HG02840 (cell line): ENCODE measurements at regions not wholly inside any gene's neighbourhood (a gene's known extent, or its start where the extent isn't known, plus 50 kb on each side); places are given as distances from the start of the nearest gene placed in this dataset.
"Not testable (repeated sequence)": the region's sequence is repeated elsewhere in the genome, so short reads cannot be mapped to it uniquely, and the experiment has no call there.

Experiments
- ATAC-seq: cut with Tn5 transposase; IDR thresholded peaks from one replicate; pipeline ENCODE4 v1.9.1; 2021; ENCODE audit warnings: mild to moderate bottlenecking, moderate library complexity, moderate number of reproducible peaks; ENCODE audit not compliant: unreplicated experiment, low FRiP score

DNA sequence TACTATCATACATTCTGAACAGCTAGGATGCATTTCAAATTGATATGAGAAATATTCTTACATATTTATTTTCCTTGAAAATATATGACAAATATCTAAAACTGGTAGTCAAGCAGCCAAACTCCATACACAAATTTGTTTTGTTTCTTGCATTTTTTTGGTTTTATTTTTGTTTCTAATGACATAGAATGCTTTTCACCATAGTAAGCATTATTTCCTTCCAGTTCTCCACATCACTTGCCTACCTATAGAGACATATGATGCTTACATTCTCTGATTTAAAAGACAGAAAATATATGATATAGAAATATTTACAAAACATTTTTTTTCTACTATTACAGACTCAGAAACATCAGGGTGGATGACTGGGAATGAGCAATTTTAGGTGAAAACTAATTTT lies 726.4 kb upstream of the ADGRL4 start:
- no peak for ATAC-seq

- no peak for ATAC-seq
Measured at GRCh38 chr1:79726911-79727310, 720.4 kb upstream of the ADGRL4 start.

GRCh38 chr1:79726321-79726720 lies 719.8 kb upstream of the ADGRL4 start:
- no peak for ATAC-seq

- no peak for ATAC-seq
Measured at GRCh38 chr1:79716447-79716846, 709.9 kb upstream of the ADGRL4 start.

- ATAC-seq: no peak
Measured at GRCh38 chr1:79714664-79715063, 708.1 kb upstream of the ADGRL4 start.

DNA sequence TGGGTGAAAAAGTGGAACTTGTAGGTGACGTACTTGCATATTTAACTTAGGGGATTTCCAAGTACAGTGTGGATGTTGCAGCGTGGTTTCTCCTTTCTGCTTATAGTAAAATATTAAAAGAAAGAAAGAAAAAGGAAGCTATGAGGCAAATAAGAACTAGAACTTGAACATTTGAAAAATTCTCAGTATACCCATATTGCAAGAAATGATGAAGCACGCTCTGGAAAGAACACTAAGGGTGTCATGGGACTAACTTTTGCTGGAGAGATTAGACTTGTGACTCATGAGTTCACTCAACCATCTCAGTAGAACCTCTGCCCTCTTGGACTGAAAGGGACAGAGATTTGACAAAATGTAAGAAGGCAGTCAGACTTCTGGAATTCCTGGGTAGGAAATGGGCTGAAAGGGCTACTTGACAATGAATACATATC lies 704.5 kb upstream of the ADGRL4 start:
- peak; percentile 95 for ATAC-seq

DNA sequence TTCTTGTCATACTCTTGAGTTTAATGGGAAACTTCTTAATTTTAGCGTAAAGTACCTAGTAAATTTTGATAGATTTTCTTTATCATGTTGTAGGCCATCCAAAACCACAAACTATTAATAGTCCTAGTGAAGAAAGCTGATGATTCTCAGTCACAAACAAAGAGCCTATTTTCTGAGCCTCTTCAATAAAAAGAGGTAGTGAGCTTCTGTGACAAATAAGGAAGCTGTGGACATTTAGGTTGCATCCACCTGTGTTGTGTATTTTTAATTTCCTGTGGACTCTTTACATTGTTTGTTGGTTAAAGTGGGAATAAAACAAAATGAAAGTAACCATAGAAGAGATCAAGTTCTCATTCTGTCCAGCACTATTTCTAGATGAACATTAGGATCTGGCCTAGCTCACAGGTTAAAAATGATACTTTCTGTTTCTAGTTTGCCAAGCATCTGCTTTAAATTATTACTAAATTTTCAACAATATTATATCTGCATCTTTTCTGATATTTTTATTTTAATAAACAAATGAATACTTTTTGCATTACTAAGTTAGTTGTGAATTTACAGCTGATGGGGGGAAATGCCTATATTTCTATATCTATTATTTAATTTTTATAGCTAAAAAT lies 702.2 kb upstream of the ADGRL4 start:
- no peak for ATAC-seq

GRCh38 chr1:79705218-79705617 lies 698.7 kb upstream of the ADGRL4 start:
- ATAC-seq: no peak

GRCh38 chr1:79704067-79704466 lies 697.5 kb upstream of the ADGRL4 start:
- no peak for ATAC-seq

DNA sequence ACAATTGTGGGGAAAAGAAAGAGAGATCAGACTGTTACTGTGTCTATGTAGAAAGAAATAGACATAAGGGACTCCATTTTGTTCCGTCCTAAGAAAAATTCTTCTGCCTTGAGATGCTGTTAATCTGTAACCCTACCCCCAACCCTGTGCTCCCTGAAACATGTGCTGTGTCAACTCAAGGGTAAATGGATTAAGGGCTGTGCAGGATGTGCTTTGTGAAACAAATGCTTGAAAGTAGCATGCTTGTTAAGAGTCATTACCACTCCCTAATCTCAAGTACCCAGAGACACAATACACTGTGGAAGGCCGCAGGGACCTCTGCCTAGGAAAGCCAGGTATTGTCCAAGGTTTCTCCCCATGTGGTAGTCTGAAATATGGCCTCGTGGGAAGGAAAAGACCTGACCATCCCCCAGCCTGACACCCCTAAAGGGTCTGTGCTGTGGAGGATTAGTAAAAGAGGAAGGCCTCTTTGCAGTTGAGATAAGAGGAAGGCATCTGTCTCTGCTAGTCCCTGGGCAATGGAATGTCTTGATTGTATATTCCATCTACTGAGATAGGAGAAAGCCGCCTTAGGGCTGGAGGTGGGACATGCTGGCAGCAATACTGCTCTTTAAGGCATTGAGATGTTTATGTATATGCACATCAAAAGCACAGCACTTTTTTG lies 695.9 kb upstream of the ADGRL4 start:
- ATAC-seq: not testable (repeated sequence)

- ATAC-seq: peak; percentile 90
Measured at GRCh38 chr1:79695138-79695537, 688.6 kb upstream of the ADGRL4 start.

DNA sequence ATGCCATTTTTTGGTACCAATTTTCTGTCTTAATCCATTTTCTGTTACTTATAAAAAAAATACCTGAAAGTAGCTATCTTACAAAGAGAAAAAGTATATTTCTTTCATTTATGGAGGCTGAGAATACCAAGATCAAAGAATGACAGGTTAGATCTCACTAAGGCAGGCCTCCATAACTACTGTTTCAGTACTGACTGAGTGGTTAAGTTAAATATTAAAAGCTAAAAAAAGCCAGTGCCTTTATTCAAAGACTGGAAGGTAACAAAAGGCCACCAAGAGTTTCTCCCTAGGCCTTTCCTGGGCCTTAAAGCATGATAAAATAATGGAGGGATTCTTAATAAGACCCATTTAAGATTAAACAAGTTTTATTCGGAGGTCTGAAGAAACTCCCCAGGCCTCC lies 687.7 kb upstream of the ADGRL4 start:
- peak; percentile 55 for ATAC-seq

- no peak for ATAC-seq
Measured at GRCh38 chr1:79693441-79694114, 687.0 kb upstream of the ADGRL4 start.

DNA sequence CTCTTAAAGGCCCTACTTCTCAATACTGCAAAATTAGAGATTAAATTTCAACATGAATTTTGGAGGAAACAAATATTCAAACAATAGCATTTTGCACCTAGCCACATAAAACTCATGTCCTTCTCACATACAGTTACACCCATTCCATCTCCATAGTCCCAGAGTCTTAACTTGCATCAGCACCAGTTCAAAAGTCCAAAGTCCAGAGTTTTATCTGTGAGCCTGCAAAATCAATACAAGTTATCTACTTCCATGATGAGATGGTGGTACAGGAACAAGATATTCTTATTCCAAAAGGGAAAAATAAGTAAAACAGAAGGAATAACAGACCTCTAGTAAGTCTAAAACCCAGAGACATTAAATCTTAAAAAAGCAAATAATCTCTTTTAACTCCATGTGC lies 686.0 kb upstream of the ADGRL4 start:
- ATAC-seq: no peak

DNA sequence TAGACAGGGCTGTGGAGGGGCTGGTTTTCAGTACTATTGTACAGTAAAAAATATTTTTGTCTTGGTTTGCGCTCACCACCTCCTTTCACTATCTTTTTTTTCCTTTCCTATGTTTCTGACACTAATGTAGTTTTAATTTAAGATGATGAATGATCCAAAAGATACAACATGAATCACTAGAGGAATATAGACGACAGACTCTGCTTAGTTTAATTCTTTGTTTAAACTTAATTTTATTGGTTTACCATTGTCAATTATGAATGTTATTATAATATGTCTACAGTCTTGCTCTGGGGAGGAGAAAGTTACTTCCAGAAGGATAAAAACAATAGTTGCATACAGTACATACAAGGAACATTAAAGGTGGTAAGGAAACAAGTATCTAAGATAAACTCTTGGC lies 682.4 kb upstream of the ADGRL4 start:
- no peak for ATAC-seq

DNA sequence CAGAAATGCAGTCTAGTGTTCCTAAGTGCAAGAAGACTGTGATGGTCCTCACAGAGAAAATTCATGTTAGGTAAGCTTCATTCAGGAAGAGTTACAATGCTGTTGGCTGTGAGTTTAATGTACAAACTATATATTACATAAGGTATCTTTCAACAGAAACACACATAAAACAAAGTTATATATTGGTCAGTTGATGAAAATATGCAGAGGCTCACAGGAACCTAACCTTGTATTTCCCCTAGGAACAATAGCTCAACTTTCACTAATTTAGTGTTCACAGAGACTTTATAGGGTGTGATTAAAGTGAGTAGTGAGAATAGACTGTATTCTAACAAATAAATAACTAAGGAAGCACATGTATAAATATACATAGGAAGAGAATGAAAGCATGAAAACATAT lies 676.9 kb upstream of the ADGRL4 start:
- ATAC-seq: no peak

- no peak for ATAC-seq
Measured at GRCh38 chr1:79682478-79682877, 675.9 kb upstream of the ADGRL4 start.

DNA sequence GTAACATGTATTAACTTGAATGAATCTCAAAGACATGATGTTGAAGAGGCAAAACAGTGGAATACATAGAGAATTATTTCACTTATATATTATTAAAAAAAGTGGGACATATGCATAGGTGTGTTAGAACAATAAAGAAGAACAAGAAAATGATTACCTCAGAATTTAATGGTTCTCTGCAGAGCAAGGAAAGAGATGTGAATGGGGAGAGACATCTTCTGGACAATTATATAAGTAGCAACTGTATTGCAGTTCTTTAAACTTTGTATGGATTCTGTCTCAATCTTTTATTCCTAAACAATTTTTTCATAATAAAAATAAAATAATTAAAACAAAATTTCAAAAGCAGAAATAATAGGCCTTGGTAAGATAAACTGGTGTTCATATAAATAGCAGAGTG lies 674.9 kb upstream of the ADGRL4 start:
- no peak for ATAC-seq

GRCh38 chr1:79679916-79680315 lies 673.4 kb upstream of the ADGRL4 start:
- ATAC-seq: no peak

DNA sequence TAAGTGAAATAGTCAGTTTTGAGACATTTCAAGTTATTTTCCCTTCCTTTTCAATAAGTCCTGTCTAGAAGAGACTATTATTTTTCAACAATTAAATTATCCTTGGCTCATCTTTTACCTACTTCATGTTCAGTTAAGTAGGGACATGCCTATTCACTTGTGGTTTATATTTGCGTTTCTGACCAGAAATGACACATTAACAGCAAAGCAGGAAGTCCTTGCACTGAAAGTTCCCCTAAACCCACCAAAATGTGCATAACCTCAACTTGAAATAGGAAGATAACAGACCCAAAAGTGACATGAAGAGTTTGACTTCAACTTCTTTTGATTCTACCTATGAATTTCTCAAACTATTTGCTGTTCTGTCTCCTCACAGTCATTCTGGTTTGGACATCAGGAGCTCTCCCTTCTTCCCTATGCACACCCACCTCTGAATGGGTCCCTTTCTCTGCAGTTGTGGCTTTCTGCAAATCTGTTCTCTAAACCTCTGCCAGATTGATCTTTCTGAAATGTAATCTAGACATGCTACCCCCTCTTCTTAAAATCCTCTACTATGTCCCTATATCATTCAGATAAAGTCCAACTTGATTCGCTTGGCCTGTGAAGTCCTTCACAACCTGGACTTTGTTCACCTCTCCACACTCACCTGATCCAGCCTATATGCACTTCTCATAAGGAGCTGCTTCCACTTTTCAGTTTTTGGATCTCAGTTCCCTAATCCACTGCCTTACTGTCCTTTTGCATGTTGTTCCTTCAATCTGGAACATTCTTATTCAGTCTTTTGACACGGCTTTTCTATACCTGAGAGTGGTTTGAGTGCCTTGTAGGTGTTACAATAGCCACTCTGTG lies 661.5 kb upstream of the ADGRL4 start:
- ATAC-seq: peak; percentile 97

- no peak for ATAC-seq
Measured at GRCh38 chr1:79667166-79667565, 660.6 kb upstream of the ADGRL4 start.
